Tibial nerve (tissue), 4 donors: ENCODE measurements at regions not wholly inside any gene's neighbourhood (a gene's known extent, or its start where the extent isn't known, plus 50 kb on each side); places are given as distances from the start of the nearest gene placed in this dataset.
A peak's percentile ranks its signal among the peaks of the same experiment; 100 is the strongest.

Experiments used
- DNase-seq, 2 donors: peaks; one replicate each; pipeline ENCODE4 v3.0.0-alpha.2; 2019; ENCODE audit warnings: low spot score in 2 of 2
- H3K27ac ChIP-seq, 4 donors: fragments of 200-600 bp; sonication (generic) in 3 of 4; one replicate each; pipeline ENCODE4 v1.5.1; 2017 to 2019; ENCODE audit warnings: mild to moderate bottlenecking in 1 of 4
- H3K27me3 ChIP-seq, 2 donors: fragments of 200-600 bp; sonication (generic) in 1 of 2; one replicate each; pipeline versions ENCODE4 v1.5.1 to v1.6.0; 2017 to 2019
- H3K36me3 ChIP-seq, 3 donors: fragments of 200-600 bp; sonication (generic); one replicate each; pipeline ENCODE4 v1.5.1; 2018 to 2019
- H3K4me1 ChIP-seq, 4 donors: fragments of 200-600 bp; sonication (generic) in 3 of 4; one replicate each; pipeline ENCODE4 v1.5.1; 2017 to 2019
- H3K4me3 ChIP-seq, 4 donors: fragments of 200-600 bp; sonication (generic) in 3 of 4; one replicate each; pipeline ENCODE4 v1.5.1; 2017 to 2019; ENCODE audit warnings: mild to moderate bottlenecking in 1 of 4, moderate library complexity in 1 of 4
- H3K9me3 ChIP-seq, 4 donors: fragments of 200-600 bp; sonication (generic) in 3 of 4; one replicate each; pipeline ENCODE4 v1.5.1; 2017 to 2019
- EP300 ChIP-seq, 2 donors: sonication (generic); formaldehyde crosslinking; IDR thresholded peaks; one replicate each; pipeline ENCODE4 v1.6.1; 2017; ENCODE audit warnings: antibody characterized with exemption in 2 of 2, mild to moderate bottlenecking in 1 of 2
- POLR2A ChIP-seq, 2 donors: fragments of 450-650 bp; IDR thresholded peaks; one replicate each; pipeline ENCODE4 v1.6.1; 2017; ENCODE audit warnings: antibody characterized with exemption in 2 of 2, mild to moderate bottlenecking in 2 of 2, moderate library complexity in 2 of 2
- WGBS, 2 donors: methylation state at CpG; one replicate each; pipeline ENCODE4 v1.1.5; 2018; 5-methylcytosine and 5-hydroxymethylcytosine counted together
- TF ChIP-seq, protein P1 (sequence below), 5 experiments: fragments of 200-600 bp in 3 of 5; fragments of 450-650 bp in 2 of 5; sonication (generic) in 3 of 5; IDR thresholded peaks; one replicate each; pipeline ENCODE4 v1.5.1; 2016 to 2019; ENCODE audit warnings: antibody characterized with exemption in 5 of 5, mild to moderate bottlenecking in 3 of 5, moderate library complexity in 2 of 5

GRCh38 chrX:46340696-46341095 is 204.5 kb downstream of the ZNF674 start:
- no peak for DNase-seq
- TF ChIP-seq POLR2A (IDR thresholded peaks at IDR 0.05) (no peak), EP300 (IDR thresholded peaks at IDR 0.05) (no peak)
- TF ChIP-seq, protein P1, sequence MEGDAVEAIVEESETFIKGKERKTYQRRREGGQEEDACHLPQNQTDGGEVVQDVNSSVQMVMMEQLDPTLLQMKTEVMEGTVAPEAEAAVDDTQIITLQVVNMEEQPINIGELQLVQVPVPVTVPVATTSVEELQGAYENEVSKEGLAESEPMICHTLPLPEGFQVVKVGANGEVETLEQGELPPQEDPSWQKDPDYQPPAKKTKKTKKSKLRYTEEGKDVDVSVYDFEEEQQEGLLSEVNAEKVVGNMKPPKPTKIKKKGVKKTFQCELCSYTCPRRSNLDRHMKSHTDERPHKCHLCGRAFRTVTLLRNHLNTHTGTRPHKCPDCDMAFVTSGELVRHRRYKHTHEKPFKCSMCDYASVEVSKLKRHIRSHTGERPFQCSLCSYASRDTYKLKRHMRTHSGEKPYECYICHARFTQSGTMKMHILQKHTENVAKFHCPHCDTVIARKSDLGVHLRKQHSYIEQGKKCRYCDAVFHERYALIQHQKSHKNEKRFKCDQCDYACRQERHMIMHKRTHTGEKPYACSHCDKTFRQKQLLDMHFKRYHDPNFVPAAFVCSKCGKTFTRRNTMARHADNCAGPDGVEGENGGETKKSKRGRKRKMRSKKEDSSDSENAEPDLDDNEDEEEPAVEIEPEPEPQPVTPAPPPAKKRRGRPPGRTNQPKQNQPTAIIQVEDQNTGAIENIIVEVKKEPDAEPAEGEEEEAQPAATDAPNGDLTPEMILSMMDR (IDR thresholded peaks at IDR 0.05) = no peak
- H3K4me3 ChIP-seq = no peak overlapping the region

GRCh38 chrX:46333550-46333949 is 211.7 kb downstream of the ZNF674 start:
- peaks cover 0 to 3% of the 10 kb centered on the region in 2 donors for H3K27me3 ChIP-seq
- no peak overlapping the region for H3K27ac ChIP-seq
- 75 to 76% methylated on average over 2 to 3 of the region's 5 CpGs for WGBS, 2 donors
- no peaks in the 10 kb centered on the region for H3K4me1 ChIP-seq
- no peaks in the 10 kb centered on the region for H3K36me3 ChIP-seq
- H3K4me3 ChIP-seq = no peak overlapping the region
- no peak for TF ChIP-seq POLR2A (IDR thresholded peaks at IDR 0.05)
- TF ChIP-seq, protein P1 (IDR thresholded peaks at IDR 0.05) = no peak
- no peak for TF ChIP-seq EP300 (IDR thresholded peaks at IDR 0.05)
- H3K9me3 ChIP-seq = no peaks in the 10 kb centered on the region
- DNase-seq = no peak

More at GRCh38 chrX:46340696-46341095, 204.5 kb downstream of the ZNF674 start:
- H3K27ac ChIP-seq = no peak overlapping the region
- no peaks in the 10 kb centered on the region for H3K4me1 ChIP-seq
- peaks cover 0 to 5% of the 10 kb centered on the region in 2 donors for H3K27me3 ChIP-seq
- no peaks in the 10 kb centered on the region for H3K9me3 ChIP-seq
- no peaks in the 10 kb centered on the region for H3K36me3 ChIP-seq

GRCh38 chrX:46330981-46331380 is 214.2 kb downstream of the ZNF674 start:
- peaks cover 0 to 8% of the 10 kb centered on the region in 2 donors for H3K27me3 ChIP-seq
- H3K9me3 ChIP-seq = no peaks in the 10 kb centered on the region
- no peak overlapping the region for H3K4me3 ChIP-seq
- no peak for DNase-seq
- no peak overlapping the region for H3K27ac ChIP-seq
- H3K4me1 ChIP-seq = peaks cover 0 to 12% (median 0%) of the 10 kb centered on the region in 4 donors
- no peaks in the 10 kb centered on the region for H3K36me3 ChIP-seq
- TF ChIP-seq POLR2A (IDR thresholded peaks at IDR 0.05) (no peak), EP300 (IDR thresholded peaks at IDR 0.05) (no peak)
- TF ChIP-seq, protein P1 (IDR thresholded peaks at IDR 0.05) = no peak

DNA sequence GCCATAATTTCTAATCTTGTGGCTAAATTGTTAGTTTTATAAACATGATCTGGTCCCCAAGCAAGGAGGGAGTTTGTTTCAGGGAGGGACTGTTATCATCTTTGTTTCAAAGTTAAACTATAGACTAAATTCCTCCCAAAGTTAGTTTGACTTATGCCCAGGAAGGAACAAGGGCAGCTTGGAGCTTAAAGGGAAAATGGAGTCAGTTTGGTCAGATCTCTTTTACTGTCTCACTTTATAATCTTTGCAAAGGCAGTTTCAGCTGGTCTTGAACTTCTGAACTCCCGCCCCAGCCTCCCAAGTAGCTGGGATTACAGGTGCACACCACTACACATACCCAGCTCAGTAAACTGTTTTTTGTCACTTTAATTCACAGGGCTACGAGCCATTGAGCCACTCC is 214.7 kb downstream of the ZNF674 start:
- Histone ChIP-seq H3K4me1 (peaks cover 0 to 17% (median 0%) of the 10 kb centered on the region in 4 donors), H3K36me3 (no peaks in the 10 kb centered on the region), H3K9me3 (no peaks in the 10 kb centered on the region), H3K27ac (no peak overlapping the region), H3K27me3 (peaks cover 0 to 8% of the 10 kb centered on the region in 2 donors), H3K4me3 (no peak overlapping the region)
- WGBS, 2 donors = 62 to 96% methylated on average over 2 of the region's 2 CpGs
- DNase-seq = no peak
- TF ChIP-seq POLR2A (IDR thresholded peaks at IDR 0.05) (no peak), EP300 (IDR thresholded peaks at IDR 0.05) (no peak)
- TF ChIP-seq, protein P1 (IDR thresholded peaks at IDR 0.05) = no peak

GRCh38 chrX:46328133-46328532 is 217.1 kb downstream of the ZNF674 start:
- WGBS, 2 donors = 25 to 43% methylated on average over 1 of the region's 1 CpG
- Histone ChIP-seq H3K4me3 (no peak overlapping the region), H3K27me3 (peaks cover 0 to 12% of the 10 kb centered on the region in 2 donors), H3K27ac (peak overlapping the region in 2 of 4 donors; percentile 22 to 52), H3K36me3 (no peaks in the 10 kb centered on the region), H3K9me3 (no peaks in the 10 kb centered on the region), H3K4me1 (peaks cover 0 to 22% (median 0%) of the 10 kb centered on the region in 4 donors)
- DNase-seq = no peak
- TF ChIP-seq POLR2A (IDR thresholded peaks at IDR 0.05) (no peak), EP300 (IDR thresholded peaks at IDR 0.05) (no peak)
- TF ChIP-seq, protein P1 (IDR thresholded peaks at IDR 0.05) = no peak
